ENCODE measurements at regions not wholly inside any gene's neighbourhood (a gene's known extent, or its start where the extent isn't known, plus 50 kb on each side); places are given as distances from the start of the nearest gene placed in this dataset.
"Not testable (repeated sequence)": the region's sequence is repeated elsewhere in the genome, so short reads cannot be mapped to it uniquely, and the experiment has no call there.

GRCh38 chr1:213358368-213358767, 307.3 kb downstream of the RPS6KC1 start:
- TF ChIP-seq CTCF (IDR thresholded peaks at IDR 0.05); FOXJ3 (CRISPR knock-in tag; IDR thresholded peaks at IDR 0.05; ENCODE audit: borderline replicate concordance); ESRRA (CRISPR knock-in tag; IDR thresholded peaks at IDR 0.05; ENCODE audit: borderline replicate concordance); STAT6 (CRISPR knock-in tag; conservative IDR thresholded peaks at IDR 0.05; ENCODE audit: low read depth); NR2C2 (CRISPR knock-in tag; IDR thresholded peaks at IDR 0.05); USF2 (CRISPR knock-in tag; IDR thresholded peaks at IDR 0.05); ZNF263 (CRISPR knock-in tag; IDR thresholded peaks at IDR 0.05; ENCODE audit: low read depth); ZNF281 (CRISPR knock-in tag; IDR thresholded peaks at IDR 0.05); HMGA2 (CRISPR knock-in tag; IDR thresholded peaks at IDR 0.05); NFE2L1 (CRISPR knock-in tag; IDR thresholded peaks at IDR 0.05); NR1H2 (CRISPR knock-in tag; IDR thresholded peaks at IDR 0.05); USF1 (CRISPR knock-in tag; IDR thresholded peaks at IDR 0.05); IRF2 (CRISPR knock-in tag; IDR thresholded peaks at IDR 0.05; ENCODE audit: borderline replicate concordance, low read depth); ZNF671 (CRISPR knock-in tag; IDR thresholded peaks at IDR 0.05): not testable (repeated sequence)
